ENCODE measurements at regions not wholly inside any gene's neighbourhood (a gene's known extent, or its start where the extent isn't known, plus 50 kb on each side); places are given as distances from the start of the nearest gene placed in this dataset.
A peak's percentile ranks its signal among the peaks of the same experiment; 100 is the strongest.

- WGBS, 2 experiments (ENCODE audit: extremely low coverage in 2 of 2, insufficient read length in 1 of 2) = 100% methylated on average over 1 of the region's 8 CpGs; no CpG with 5 or more reads in 1 of the 2 experiments
- no peak overlapping the region for H3K56ac ChIP-seq (ENCODE audit: extremely low read depth, insufficient read depth, low read length)
- H3K9me3 ChIP-seq (ENCODE audit: control insufficient read depth, insufficient read depth, low read length) = no peaks in the 10 kb centered on the region
- no peak overlapping the region for H3K14ac ChIP-seq (replicated peaks; ENCODE audit: low read depth, low read length)
- no peak overlapping the region for H3K9ac ChIP-seq (ENCODE audit: low read depth, low read length)
- peaks cover 3% of the 10 kb centered on the region; the same call in 1 of the 2 replicates for H3K9me1 ChIP-seq (ENCODE audit: insufficient read depth, low read length)
- intact Hi-C loops (cut with micrococcal nuclease) (no loop called here), dilution Hi-C loops (cut with HindIII; ENCODE audit: low sequenced_read_pairs, unreplicated experiment) (no loop called here), in situ Hi-C loops (cut with MboI; ENCODE audit: low sequenced_read_pairs) (no loop called here)
- ChIA-PET CTCF (no interaction called here), POLR2A (ENCODE audit: unreplicated experiment) (no interaction called here)
- no peak overlapping the region for H2BK15ac ChIP-seq (ENCODE audit: low read depth, low read length)
- H3K18ac ChIP-seq (ENCODE audit: low read depth, low read length) = no peak overlapping the region
- TF ChIP-seq RCOR1 (IDR thresholded peaks at IDR 0.05; ENCODE audit: insufficient replicate concordance, low read length) (no peak), FOS (IDR thresholded peaks at IDR 0.05; ENCODE audit: low read depth, low read length) (no peak), RFX5 (IDR thresholded peaks at IDR 0.05; ENCODE audit: low read depth, low read length) (no peak), MAFK (IDR thresholded peaks at IDR 0.05; ENCODE audit: low read depth, low read length) (no peak), POLR2A (IDR thresholded peaks at IDR 0.05; ENCODE audit: low read depth, low read length) (no peak), CEBPB (IDR thresholded peaks at IDR 0.05; ENCODE audit: low read depth, low read length) (no peak), RAD21 (IDR thresholded peaks at IDR 0.05; ENCODE audit: low read length) (no peak), CTCF (conservative IDR thresholded peaks at IDR 0.05; ENCODE audit: low read depth, low read length) (no peak), ELK1 (IDR thresholded peaks at IDR 0.05; ENCODE audit: borderline replicate concordance, low read depth, low read length) (no peak), MAZ (IDR thresholded peaks at IDR 0.05; ENCODE audit: borderline replicate concordance, low read depth, low read length) (no peak), SMC3 (IDR thresholded peaks at IDR 0.05; ENCODE audit: low read depth, low read length) (no peak), USF2 (IDR thresholded peaks at IDR 0.05; ENCODE audit: low read depth, low read length) (no peak), CHD1 (IDR thresholded peaks at IDR 0.05; ENCODE audit: low read depth, low read length) (no peak), MXI1 (IDR thresholded peaks at IDR 0.05; ENCODE audit: borderline replicate concordance, low read depth, low read length) (no peak), NFE2L2 (IDR thresholded peaks at IDR 0.05; ENCODE audit: low read depth, low read length) (no peak), BHLHE40 (IDR thresholded peaks at IDR 0.05; ENCODE audit: low read depth, low read length) (no peak)
- H4K5ac ChIP-seq (ENCODE audit: low read depth, low read length) = no peak overlapping the region
- H2AFZ ChIP-seq (replicated peaks; ENCODE audit: low read length, poor library complexity) = peak overlapping the region; percentile 38
- no peak overlapping the region for H2BK20ac ChIP-seq (ENCODE audit: low read depth, low read length)
- H4K91ac ChIP-seq (ENCODE audit: insufficient read depth, low read depth, low read length) = no peak overlapping the region
- no TSS peak for BruUV-seq (replicated peaks)
- no peaks in the 10 kb centered on the region for H4K20me1 ChIP-seq (ENCODE audit: insufficient read depth, low read length)
- no peak overlapping the region for H3K4me3 ChIP-seq (ENCODE audit: insufficient read depth, low read depth, low read length)
- H3K4ac ChIP-seq (ENCODE audit: low read depth, low read length) = 0 out of 2 replicates have a peak overlapping the region, but pooled peaks have one; percentile 5
- no peaks in the 10 kb centered on the region for H3K36me3 ChIP-seq (ENCODE audit: control insufficient read depth, insufficient read depth, low read length)
- ATAC-seq (ENCODE audit: low read depth) (no peak), DNase-seq (no peak)
- no peak overlapping the region for H2BK120ac ChIP-seq (ENCODE audit: low read depth, low read length)
- no peak overlapping the region for H3K27ac ChIP-seq (ENCODE audit: insufficient read depth, low read length)
- H3K23ac ChIP-seq (ENCODE audit: low read depth, low read length) = no peak overlapping the region
- H2BK5ac ChIP-seq (ENCODE audit: low read depth, low read length, poor library complexity, severe bottlenecking) = no peak overlapping the region
- no peak overlapping the region for H3K4me2 ChIP-seq (ENCODE audit: low read depth, low read length)
- H2AK9ac ChIP-seq (replicated peaks; ENCODE audit: low read depth, low read length, poor library complexity) = no peak overlapping the region
- H4K8ac ChIP-seq (ENCODE audit: low read depth in 2 of 2, low read length in 2 of 2) = no peak overlapping the region
- H2AK5ac ChIP-seq (ENCODE audit: low read depth, low read length) = no peak overlapping the region
- no peaks in the 10 kb centered on the region for H3K27me3 ChIP-seq (ENCODE audit: control insufficient read depth, insufficient read depth, low read length)
- H3K79me1 ChIP-seq (ENCODE audit: low read depth in 1 of 2, low read length in 2 of 2) = no peaks in the 10 kb centered on the region
- no peaks in the 10 kb centered on the region for H3K4me1 ChIP-seq (ENCODE audit: control insufficient read depth, insufficient read depth, low read length)
Observed at GRCh38 chr13:33381906-33382305, 96.4 kb upstream of the STARD13 start.

All from IMR-90 (cell line).